T-helper 1 cell treated with Interleukin-12 subunit alpha and Interleukin-12 subunit beta and Interleukin-4 antibody, amounts not matched to agents 30 μg/mL and 1 μg/mL, for 36 hours (primary cell): ENCODE measurements at regions not wholly inside any gene's neighbourhood (a gene's known extent, or its start where the extent isn't known, plus 50 kb on each side); places are given as distances from the start of the nearest gene placed in this dataset.
"Not testable (repeated sequence)": the region's sequence is repeated elsewhere in the genome, so short reads cannot be mapped to it uniquely, and the experiment has no call there.

Experiments used
- H3K27ac Mint-ChIP-seq: one replicate; pipeline ENCODE4 v1.8.0; 2021; ENCODE audit warnings: mild to moderate bottlenecking, mixed read lengths
- H3K27me3 Mint-ChIP-seq: one replicate; pipeline ENCODE4 v1.8.0; 2021; ENCODE audit warnings: low read depth, mixed read lengths
- H3K36me3 Mint-ChIP-seq: one replicate; pipeline ENCODE4 v1.8.0; 2021; ENCODE audit warnings: low read depth, mixed read lengths
- H3K4me1 Mint-ChIP-seq: one replicate; pipeline ENCODE4 v1.8.0; 2021; ENCODE audit warnings: low read depth, mixed read lengths
- H3K4me3 Mint-ChIP-seq: one replicate; pipeline ENCODE4 v1.8.0; 2021; ENCODE audit warnings: mild to moderate bottlenecking, moderate library complexity, mixed read lengths
- H3K9me3 Mint-ChIP-seq: one replicate; pipeline ENCODE4 v1.8.0; 2021; ENCODE audit warnings: mixed read lengths

DNA sequence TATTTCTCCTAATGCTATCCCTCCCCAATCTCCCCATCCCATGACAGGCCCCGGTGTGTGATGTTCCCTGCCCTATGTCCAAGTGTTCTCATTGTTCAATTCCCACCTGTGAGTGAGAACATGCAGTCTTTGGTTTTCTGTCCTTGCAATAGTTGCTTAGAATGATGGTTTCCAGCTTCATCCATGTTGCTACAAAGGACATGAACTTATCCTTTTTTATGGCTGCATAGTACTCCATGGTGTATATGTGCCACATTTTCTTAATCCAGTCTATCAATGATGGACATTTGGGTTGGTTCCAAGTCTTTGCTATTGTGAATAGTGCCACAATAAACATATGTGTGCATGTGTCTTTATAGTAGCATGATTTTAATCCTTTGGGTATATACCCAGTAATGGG, 51.3 kb upstream of the RIOK2 start:
- H3K9me3 Mint-ChIP-seq, H3K4me1 Mint-ChIP-seq, H3K27ac Mint-ChIP-seq, H3K27me3 Mint-ChIP-seq, H3K36me3 Mint-ChIP-seq, H3K4me3 Mint-ChIP-seq: not testable (repeated sequence)

DNA sequence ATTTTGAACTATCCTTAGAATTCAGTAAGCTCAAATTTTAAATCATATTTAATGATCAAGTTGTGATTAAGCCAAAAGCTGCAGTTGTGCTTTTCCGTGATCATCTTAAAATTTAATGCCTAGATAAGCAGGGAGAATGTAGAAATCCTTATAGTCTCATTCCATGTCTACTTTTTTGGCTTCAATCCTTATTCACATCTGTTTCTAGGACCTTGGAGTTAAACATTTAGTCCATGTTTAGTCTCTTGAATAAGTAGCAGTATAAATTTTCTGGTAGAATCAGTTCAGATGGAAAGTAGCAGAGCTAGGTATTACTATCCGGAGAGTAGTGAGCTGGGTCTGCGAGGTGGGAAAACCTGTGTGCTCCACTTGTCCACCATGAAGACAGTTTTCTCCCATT, 59.3 kb upstream of the RIOK2 start:
- H3K4me1 Mint-ChIP-seq, result no peaks in the 10 kb centered on the region
- no peaks in the 10 kb centered on the region for H3K27me3 Mint-ChIP-seq
- no peak overlapping the region for H3K27ac Mint-ChIP-seq
- H3K36me3 Mint-ChIP-seq, result no peaks in the 10 kb centered on the region
- H3K9me3 Mint-ChIP-seq, result no peaks in the 10 kb centered on the region
- no peak overlapping the region for H3K4me3 Mint-ChIP-seq

DNA sequence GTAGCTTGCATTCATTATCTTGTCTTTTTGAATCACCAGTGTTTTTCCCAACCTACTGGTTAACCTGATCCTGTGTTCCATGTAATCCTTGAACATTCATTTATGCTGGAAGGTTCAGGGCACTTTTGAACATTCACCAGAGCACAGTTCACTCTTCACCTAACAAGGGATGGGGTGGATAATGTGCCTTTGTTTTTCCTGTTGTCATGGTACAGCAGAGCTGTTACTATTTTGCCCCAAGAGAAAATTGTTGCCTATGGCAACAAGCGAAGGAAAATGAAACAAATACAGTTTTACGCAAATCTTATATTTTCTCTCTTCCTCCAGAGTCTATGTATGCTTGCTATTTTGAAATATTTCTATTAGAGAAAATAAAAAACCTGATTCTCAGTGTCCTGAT, 60.3 kb upstream of the RIOK2 start:
- H3K27me3 Mint-ChIP-seq, result no peaks in the 10 kb centered on the region
- no peak overlapping the region for H3K27ac Mint-ChIP-seq
- H3K9me3 Mint-ChIP-seq, result no peaks in the 10 kb centered on the region
- H3K36me3 Mint-ChIP-seq, result no peaks in the 10 kb centered on the region
- no peaks in the 10 kb centered on the region for H3K4me1 Mint-ChIP-seq
- H3K4me3 Mint-ChIP-seq, result no peak overlapping the region

DNA sequence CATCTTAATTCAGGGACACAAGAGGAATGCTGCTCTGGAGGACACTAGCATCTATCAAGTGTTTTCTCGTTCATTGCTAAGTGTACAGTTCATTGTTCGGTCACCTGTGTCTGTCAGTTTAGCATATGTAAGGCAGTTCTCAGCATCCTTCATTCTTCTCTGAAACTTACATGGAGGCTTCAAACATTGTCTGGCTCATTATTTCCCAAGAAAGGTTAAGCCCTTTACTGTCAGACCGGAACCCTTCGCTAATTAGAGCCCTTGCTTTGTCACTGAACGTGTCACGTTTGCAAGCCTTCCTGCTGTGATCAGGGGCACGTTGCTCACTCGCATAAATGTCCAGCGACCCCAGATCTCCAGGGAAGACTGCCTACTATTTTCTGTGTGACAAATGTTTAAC, 62.3 kb upstream of the RIOK2 start:
- no peaks in the 10 kb centered on the region for H3K27me3 Mint-ChIP-seq
- H3K4me3 Mint-ChIP-seq, result no peak overlapping the region
- no peak overlapping the region for H3K27ac Mint-ChIP-seq
- no peaks in the 10 kb centered on the region for H3K9me3 Mint-ChIP-seq
- H3K4me1 Mint-ChIP-seq, result no peaks in the 10 kb centered on the region
- H3K36me3 Mint-ChIP-seq, result no peaks in the 10 kb centered on the region

DNA sequence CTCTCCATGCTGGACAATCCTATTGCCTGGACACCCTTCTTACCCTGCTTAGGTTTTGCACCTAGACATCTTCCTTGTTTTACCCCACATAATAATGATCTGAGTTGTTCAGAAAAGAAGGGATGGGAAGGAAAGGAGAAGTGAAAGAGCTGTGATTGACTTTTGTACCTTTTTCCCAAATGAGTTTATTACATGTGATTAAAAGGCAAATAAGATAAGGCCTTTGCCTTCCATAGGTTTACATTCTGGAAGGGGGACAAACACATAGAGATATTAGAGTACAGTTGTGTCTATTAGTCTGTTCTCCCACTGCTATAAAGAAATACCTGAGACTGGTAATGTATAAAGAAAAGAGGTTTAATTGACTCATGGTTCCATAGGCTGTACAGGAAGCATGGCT, 67.1 kb upstream of the RIOK2 start:
- Mint-ChIP-seq H3K4me3 (no peak overlapping the region), H3K27me3 (no peaks in the 10 kb centered on the region), H3K36me3 (no peaks in the 10 kb centered on the region), H3K27ac (no peak overlapping the region), H3K4me1 (no peaks in the 10 kb centered on the region), H3K9me3 (peaks cover 3% of the 10 kb centered on the region)

DNA sequence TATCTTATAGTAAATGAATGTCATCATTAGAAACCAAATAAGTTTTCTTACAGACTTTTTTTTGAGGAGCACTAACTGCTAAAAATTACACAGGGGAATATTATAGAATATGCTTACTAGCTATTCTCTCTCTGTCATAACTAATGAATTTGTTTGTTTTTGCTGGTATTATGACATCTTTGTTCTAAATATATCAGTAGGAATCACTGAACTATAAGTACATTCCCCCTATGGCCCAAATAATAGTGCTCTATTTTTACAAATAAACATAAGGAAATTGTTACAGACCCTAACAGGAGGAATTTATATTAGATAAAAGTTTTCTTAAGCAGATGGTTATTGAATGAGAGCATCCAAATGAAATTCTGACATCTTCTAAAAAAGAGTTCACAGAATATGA, 83.0 kb upstream of the RIOK2 start:
- Mint-ChIP-seq H3K9me3 (no peaks in the 10 kb centered on the region), H3K4me3 (no peak overlapping the region)

DNA sequence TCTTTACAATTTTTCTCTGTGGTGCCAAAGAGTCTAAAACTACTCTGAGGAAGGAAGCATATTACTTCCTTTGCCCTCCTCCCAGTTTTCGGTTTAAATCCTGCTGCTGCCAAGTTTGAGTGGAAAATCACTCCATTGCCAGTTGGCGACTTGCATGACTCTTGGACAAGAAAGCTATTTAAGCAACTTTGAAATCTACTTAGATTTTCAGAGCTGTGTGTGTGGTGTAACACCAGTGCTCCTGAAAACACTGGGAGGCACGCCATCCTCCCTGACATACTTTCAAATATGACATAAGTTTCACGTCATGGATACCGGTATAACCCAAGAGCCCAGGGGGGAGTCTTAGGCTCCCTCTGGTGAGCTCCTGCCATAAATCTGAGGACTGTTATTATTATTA, 83.5 kb upstream of the RIOK2 start:
- Mint-ChIP-seq H3K27me3 (no peaks in the 10 kb centered on the region), H3K4me3 (no peak overlapping the region), H3K27ac (no peak overlapping the region), H3K4me1 (no peaks in the 10 kb centered on the region), H3K36me3 (no peaks in the 10 kb centered on the region), H3K9me3 (peaks cover 4% of the 10 kb centered on the region)

More for the DNA sequence above, 83.0 kb upstream of the RIOK2 start:
- no peak overlapping the region for H3K27ac Mint-ChIP-seq
- H3K27me3 Mint-ChIP-seq, result no peaks in the 10 kb centered on the region
- H3K36me3 Mint-ChIP-seq, result no peaks in the 10 kb centered on the region
- H3K4me1 Mint-ChIP-seq, result no peaks in the 10 kb centered on the region

DNA sequence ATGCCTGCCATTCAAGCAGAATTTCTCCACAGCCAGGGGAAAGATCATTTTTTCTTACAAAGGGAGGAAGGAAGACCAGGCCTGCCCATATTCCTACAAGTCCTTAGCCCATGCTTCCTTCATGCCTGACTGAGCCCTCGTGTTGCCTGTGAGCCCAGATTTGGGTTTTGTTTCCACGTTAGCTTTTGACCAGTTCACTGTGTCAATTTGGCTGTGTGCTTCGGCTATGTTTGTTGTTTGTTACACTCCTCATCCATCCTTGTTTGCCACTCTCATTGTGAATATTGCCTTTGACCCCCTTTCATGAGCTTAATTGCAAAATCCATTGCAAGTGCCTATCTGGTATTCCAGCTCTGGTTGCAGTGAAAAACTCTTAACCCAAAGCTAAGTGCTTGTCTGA, 84.7 kb upstream of the RIOK2 start:
- H3K4me3 Mint-ChIP-seq, result no peak overlapping the region
- H3K27ac Mint-ChIP-seq, result no peak overlapping the region
- H3K4me1 Mint-ChIP-seq, result no peaks in the 10 kb centered on the region
- H3K9me3 Mint-ChIP-seq, result peaks cover 6% of the 10 kb centered on the region
- no peaks in the 10 kb centered on the region for H3K36me3 Mint-ChIP-seq
- no peaks in the 10 kb centered on the region for H3K27me3 Mint-ChIP-seq

DNA sequence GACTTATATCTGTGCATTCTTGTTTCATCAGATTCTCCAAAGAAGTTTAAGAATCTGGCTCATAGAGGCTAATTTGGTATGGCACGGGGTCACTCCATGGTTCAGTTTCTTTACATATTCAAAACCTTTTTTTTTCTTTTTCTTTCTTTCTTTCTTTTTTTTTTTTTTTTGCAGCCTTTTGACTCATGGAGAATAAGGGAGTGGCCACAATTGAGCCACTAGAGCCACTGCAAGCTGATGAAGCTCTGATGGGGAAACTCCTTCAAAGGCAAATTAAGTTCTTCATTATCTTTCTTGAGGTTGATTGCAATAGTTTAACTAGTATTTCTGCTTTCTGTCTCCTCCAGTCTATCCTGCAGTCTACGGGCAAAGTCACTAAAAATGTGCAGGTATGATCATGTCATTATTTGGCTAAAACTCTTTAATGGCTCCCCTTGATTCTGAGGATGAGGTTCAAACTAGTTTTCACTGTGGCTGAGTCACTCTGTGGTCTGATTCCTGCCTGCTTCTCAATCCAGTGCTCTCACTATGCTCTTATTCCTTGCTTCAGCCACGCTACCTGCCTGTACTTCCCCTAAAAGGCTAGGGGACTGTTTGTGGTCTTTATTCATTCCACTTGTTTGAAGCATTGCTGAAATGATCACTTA, 93.5 kb upstream of the RIOK2 start:
- H3K4me1 Mint-ChIP-seq, result no peaks in the 10 kb centered on the region
- no peak overlapping the region for H3K4me3 Mint-ChIP-seq
- no peaks in the 10 kb centered on the region for H3K36me3 Mint-ChIP-seq
- H3K27ac Mint-ChIP-seq, result no peak overlapping the region
- H3K9me3 Mint-ChIP-seq, result peaks cover 2% of the 10 kb centered on the region
- no peaks in the 10 kb centered on the region for H3K27me3 Mint-ChIP-seq

DNA sequence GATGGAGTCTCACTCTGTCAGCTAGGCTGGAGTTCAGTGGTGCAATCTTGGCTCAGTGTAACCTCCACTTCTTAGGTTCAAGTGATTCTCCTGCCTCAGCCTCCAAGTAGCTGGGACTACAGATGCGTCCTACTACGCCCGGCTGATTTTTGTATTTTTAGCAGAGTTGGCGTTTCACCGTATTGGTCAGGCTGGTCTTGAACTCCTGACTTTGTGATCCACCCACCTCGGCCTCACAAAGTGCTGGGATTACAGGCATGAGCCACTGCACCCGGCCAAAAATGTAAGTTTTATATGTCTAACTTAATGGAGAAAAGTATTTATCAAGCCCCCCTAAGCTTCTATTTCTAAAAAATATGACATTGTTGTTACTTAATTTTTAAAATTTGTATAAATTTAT, 98.2 kb upstream of the RIOK2 start:
- Mint-ChIP-seq H3K9me3 (peaks cover 14% of the 10 kb centered on the region), H3K4me3 (no peak overlapping the region), H3K4me1 (no peaks in the 10 kb centered on the region), H3K27ac (no peak overlapping the region), H3K27me3 (no peaks in the 10 kb centered on the region), H3K36me3 (no peaks in the 10 kb centered on the region)

DNA sequence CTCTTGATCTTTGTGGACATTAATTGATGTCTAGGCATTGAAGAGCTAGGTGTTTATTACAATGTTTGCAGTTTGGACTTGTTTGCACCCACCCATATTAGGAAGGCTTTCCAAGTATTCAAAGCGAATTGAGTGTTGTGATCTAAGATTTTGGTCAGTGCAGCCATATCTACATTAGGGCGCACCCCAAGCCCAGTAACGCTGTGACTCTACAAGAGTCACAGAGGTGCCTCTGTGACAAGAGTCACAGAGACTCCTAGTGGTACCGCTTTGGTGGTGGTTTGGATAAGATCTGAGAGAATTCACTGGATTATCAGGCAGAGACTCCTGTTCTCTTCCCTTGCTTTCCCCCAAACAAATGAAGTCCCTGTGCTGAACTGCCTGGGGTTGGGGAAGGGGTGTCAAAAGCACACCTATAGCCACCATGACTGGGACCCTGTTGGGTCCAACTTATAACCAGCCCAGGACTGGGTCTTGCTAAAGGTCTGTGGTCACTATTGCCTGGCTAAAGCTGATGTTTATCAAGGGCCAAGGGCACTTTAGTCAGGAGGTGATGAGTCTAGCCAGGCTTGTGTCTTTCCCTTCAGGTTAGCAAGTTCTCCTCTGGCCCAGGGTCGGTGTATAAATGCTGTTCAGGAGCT, 114.1 kb upstream of the RIOK2 start:
- Mint-ChIP-seq H3K27me3 (no peaks in the 10 kb centered on the region), H3K4me3 (no peak overlapping the region), H3K9me3 (peaks cover 6% of the 10 kb centered on the region), H3K4me1 (no peaks in the 10 kb centered on the region), H3K27ac (no peak overlapping the region), H3K36me3 (no peaks in the 10 kb centered on the region)

DNA sequence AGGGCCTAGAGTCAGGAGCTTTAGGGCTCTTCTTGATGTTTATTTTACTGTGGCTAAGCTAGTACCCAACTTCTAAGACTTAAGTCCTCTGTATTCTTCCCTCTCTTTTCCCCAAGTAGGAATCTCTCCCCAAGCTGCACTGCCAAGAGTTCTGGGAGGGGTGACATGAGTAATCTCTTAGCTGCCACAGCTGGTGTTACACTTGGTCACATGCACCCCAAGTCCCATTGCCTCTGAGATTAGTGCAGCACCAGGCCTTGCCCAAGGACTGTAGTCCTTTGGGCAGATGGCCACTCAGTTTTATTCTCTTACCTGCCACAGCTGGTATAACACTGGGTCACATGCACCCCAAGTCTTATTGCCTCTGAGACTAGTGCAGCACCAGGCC, 114.7 kb upstream of the RIOK2 start:
- Mint-ChIP-seq H3K9me3 (peaks cover 4% of the 10 kb centered on the region), H3K27me3 (no peaks in the 10 kb centered on the region), H3K4me3 (no peak overlapping the region), H3K36me3 (no peaks in the 10 kb centered on the region), H3K27ac (no peak overlapping the region), H3K4me1 (no peaks in the 10 kb centered on the region)

DNA sequence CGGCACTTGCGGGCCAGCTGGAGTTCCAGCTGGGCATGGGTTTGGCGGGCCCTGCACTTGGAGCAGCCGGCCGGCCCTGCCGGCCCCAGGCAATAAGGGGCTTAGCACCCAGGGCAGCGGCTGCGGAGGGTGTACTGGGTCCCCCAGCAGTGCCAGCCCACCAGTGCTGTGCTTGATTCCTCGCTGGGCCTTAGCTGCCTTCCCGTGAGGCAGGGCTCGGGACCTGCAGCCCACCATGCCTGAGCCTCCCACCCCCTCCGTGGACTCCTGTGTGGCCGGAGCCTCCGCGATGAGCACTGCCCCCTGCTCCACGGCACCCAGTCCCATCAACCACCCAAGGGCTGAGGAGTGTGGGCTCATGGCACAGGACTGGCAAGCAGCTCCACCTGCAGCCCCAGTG, 118.1 kb upstream of the RIOK2 start:
- not testable (repeated sequence) for H3K9me3 Mint-ChIP-seq, H3K27ac Mint-ChIP-seq, H3K36me3 Mint-ChIP-seq, H3K4me1 Mint-ChIP-seq, H3K4me3 Mint-ChIP-seq, H3K27me3 Mint-ChIP-seq

DNA sequence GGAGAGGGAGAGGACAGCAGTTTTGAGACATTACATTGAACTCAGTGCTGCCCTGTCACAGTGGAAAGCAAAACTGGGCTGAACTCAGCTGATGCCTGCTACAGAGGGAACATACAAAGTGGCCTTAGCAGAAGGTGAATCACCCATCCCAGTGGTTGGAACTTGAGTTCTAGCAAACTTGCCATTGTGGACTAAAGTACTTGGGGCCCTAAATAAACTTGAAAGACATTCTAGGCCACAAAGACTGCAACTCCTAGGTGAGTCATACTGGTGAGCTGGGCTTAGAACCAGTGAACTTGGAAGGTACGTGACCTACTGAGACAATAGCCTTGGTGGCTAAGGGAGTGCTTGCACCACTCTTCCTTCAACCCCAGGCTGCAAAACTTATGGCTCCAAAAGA, 155.7 kb upstream of the RIOK2 start:
- H3K27ac Mint-ChIP-seq, result no peak overlapping the region
- peaks cover 3% of the 10 kb centered on the region for H3K9me3 Mint-ChIP-seq
- H3K4me3 Mint-ChIP-seq, result no peak overlapping the region
- H3K4me1 Mint-ChIP-seq, result no peaks in the 10 kb centered on the region
- no peaks in the 10 kb centered on the region for H3K36me3 Mint-ChIP-seq
- no peaks in the 10 kb centered on the region for H3K27me3 Mint-ChIP-seq

DNA sequence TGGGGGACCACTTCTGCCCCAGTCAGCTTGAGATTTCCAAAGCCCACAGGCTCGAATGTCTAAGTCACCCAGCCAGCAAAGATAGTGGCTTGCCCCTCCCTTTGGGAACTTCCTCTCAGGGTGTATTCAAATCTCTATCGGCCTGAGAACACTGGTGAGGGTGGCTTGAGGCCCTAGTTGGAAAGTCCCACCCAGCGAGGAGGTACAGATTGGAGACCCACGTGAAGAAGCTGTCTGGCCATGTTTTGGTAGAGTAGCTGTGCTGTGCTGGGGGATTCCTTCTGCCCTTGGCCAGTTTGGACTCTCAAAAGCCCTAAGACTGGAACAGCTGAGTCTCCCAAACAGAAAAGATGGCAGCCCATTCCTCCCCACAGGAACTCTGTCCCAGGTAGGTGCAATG, 172.7 kb upstream of the RIOK2 start:
- Mint-ChIP-seq H3K27ac (no peak overlapping the region), H3K4me3 (no peak overlapping the region), H3K27me3 (no peaks in the 10 kb centered on the region), H3K9me3 (peaks cover 31% of the 10 kb centered on the region), H3K4me1 (no peaks in the 10 kb centered on the region), H3K36me3 (no peaks in the 10 kb centered on the region)

DNA sequence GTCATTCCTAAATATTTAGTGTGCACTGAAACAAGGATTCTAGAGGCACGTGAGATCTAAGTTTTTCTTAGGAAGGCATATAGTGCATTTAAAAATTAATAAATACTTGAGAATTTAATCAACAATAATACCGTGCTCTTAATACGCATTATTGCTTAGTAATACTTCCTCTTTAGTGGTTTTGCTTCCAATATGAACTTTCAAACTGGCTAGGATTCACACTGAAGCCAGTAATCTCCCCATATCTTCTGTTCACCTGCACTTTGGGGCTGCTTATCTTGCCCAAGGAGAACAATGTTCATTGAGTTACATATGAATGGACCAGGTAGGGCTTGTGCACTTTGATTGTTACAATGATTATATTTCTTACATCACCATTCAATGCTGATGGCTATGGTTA, 180.5 kb upstream of the RIOK2 start:
- Mint-ChIP-seq H3K9me3 (no peaks in the 10 kb centered on the region), H3K4me1 (no peaks in the 10 kb centered on the region), H3K4me3 (no peak overlapping the region), H3K27me3 (no peaks in the 10 kb centered on the region), H3K27ac (no peak overlapping the region), H3K36me3 (no peaks in the 10 kb centered on the region)
